ENCODE measurements at regions not wholly inside any gene's neighbourhood (a gene's known extent, or its start where the extent isn't known, plus 50 kb on each side); places are given as distances from the start of the nearest gene placed in this dataset.

DNA sequence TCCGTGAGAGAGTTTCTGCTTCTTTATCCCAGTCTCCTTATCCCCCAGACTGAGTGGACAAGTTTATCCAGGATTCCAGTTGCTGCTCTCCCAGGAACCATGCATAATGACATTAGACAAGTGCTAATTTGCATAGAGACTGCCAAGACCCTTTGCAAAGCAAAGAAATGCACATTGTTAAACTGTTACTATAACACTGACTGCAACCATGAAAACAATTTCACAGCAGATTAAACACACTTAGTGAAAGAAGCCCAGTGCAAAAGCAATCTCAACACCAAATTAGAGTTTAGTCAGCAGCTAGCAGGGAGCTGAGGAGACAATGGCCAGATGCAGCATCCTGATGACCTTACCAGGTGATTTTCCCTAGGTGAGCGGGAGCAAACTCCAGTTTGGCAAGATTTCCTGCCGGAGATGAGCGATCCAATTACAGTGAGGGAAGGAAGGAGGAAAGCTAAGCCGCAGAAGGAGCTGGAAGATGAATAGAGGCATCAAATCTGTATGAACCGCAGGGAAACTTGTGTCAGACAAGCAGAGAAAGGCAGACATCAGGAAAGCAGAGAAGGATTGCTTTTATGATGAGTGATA is 273.8 kb upstream of the B3GAT1 start:
- H2BK12ac ChIP-seq (ENCODE audit: insufficient read length, low read depth, low read length): no peak overlapping the region
- Mint-ChIP-seq H3K4me1 (no peaks in the 10 kb centered on the region), H3K9me3 (no peaks in the 10 kb centered on the region), H3K27me3 (ENCODE audit: low read depth) (peaks cover 8% of the 10 kb centered on the region), H3K4me3 (no peak overlapping the region), H3K36me3 (ENCODE audit: insufficient read depth in 1 of 3, low read depth in 3 of 3) (no peaks in the 10 kb centered on the region), H3K27ac (no peak overlapping the region)
- H3K14ac ChIP-seq (ENCODE audit: insufficient read depth, low read length): no peak overlapping the region
- no peak overlapping the region for H4K8ac ChIP-seq (replicated peaks; ENCODE audit: insufficient read length, low read depth, low read length)
- no peak overlapping the region for H3K9ac ChIP-seq (ENCODE audit: extremely low read depth, insufficient read length, low read length)
- no peak overlapping the region for H2BK15ac ChIP-seq (ENCODE audit: low read depth, low read length)
- no peak overlapping the region for H3K4ac ChIP-seq (ENCODE audit: low read depth, low read length)
- H3K27ac ChIP-seq (ENCODE audit: insufficient read length, low read depth, low read length): no peak overlapping the region
- no peak overlapping the region for H2BK20ac ChIP-seq (ENCODE audit: low read depth, low read length, poor library complexity, severe bottlenecking)
- no peak overlapping the region for H3K18ac ChIP-seq (ENCODE audit: insufficient read length, low read depth, low read length)
- TF ChIP-seq, protein P1, sequence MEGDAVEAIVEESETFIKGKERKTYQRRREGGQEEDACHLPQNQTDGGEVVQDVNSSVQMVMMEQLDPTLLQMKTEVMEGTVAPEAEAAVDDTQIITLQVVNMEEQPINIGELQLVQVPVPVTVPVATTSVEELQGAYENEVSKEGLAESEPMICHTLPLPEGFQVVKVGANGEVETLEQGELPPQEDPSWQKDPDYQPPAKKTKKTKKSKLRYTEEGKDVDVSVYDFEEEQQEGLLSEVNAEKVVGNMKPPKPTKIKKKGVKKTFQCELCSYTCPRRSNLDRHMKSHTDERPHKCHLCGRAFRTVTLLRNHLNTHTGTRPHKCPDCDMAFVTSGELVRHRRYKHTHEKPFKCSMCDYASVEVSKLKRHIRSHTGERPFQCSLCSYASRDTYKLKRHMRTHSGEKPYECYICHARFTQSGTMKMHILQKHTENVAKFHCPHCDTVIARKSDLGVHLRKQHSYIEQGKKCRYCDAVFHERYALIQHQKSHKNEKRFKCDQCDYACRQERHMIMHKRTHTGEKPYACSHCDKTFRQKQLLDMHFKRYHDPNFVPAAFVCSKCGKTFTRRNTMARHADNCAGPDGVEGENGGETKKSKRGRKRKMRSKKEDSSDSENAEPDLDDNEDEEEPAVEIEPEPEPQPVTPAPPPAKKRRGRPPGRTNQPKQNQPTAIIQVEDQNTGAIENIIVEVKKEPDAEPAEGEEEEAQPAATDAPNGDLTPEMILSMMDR (conservative IDR thresholded peaks at IDR 0.05): no peak
- H4K5ac ChIP-seq (ENCODE audit: insufficient read length, low read depth, low read length): no peak overlapping the region
- no peak overlapping the region for H3K56ac ChIP-seq (ENCODE audit: insufficient read length, low read depth, low read length)
- no peak overlapping the region for H2BK120ac ChIP-seq (ENCODE audit: low read depth, low read length, poor library complexity, severe bottlenecking)
- H3K4me1 ChIP-seq (ENCODE audit: insufficient read depth, low read length): no peaks in the 10 kb centered on the region
- H2AK5ac ChIP-seq (ENCODE audit: insufficient read length, low read length): no peak overlapping the region
- H3K79me1 ChIP-seq (ENCODE audit: insufficient read depth, low read depth, low read length, poor library complexity, severe bottlenecking): no peaks in the 10 kb centered on the region
- no peak overlapping the region for H3K4me2 ChIP-seq (ENCODE audit: insufficient read depth, insufficient read length, low read length)
- no CpG with 5 or more reads among the region's 6 CpGs for whole genome bisulfite sequencing (ENCODE audit: extremely low coverage, insufficient read length, low lambda C conversion rate)
- H3T11ph ChIP-seq (ENCODE audit: low read length): no peak overlapping the region
- H4K91ac ChIP-seq (ENCODE audit: insufficient read length, low read depth, low read length): no peak overlapping the region
- no peaks in the 10 kb centered on the region for H3K9me3 ChIP-seq (ENCODE audit: control insufficient read depth, low read depth, low read length)
- no peaks in the 10 kb centered on the region for H3K27me3 ChIP-seq (ENCODE audit: insufficient read depth, low read length)
- no peak overlapping the region for H2AFZ ChIP-seq (ENCODE audit: low read length)
- no peaks in the 10 kb centered on the region for H3K79me2 ChIP-seq (ENCODE audit: insufficient read depth, low read length)
- no peak for DNase-seq
- H4K20me1 ChIP-seq (ENCODE audit: control insufficient read depth, insufficient read depth, insufficient read length): no peaks in the 10 kb centered on the region
- no peaks in the 10 kb centered on the region for H3K23me2 ChIP-seq (ENCODE audit: insufficient read length, low read depth, low read length, poor library complexity, severe bottlenecking)
- no peak overlapping the region for H2BK5ac ChIP-seq (ENCODE audit: insufficient read length, low read length)
- no peak overlapping the region for H3K23ac ChIP-seq (ENCODE audit: insufficient read length, low read depth, low read length)
